IPS-20b (cell line): ENCODE measurements at regions not wholly inside any gene's neighbourhood (a gene's known extent, or its start where the extent isn't known, plus 50 kb on each side); places are given as distances from the start of the nearest gene placed in this dataset.

Source experiments
- H3K27ac ChIP-seq: one replicate; pipeline ENCODE4 v1.5.1; 2013; ENCODE audit warnings: low read length
- H3K27me3 ChIP-seq: 2 replicates; pipeline ENCODE4 v1.6.1; 2013; ENCODE audit warnings: mild to moderate bottlenecking, low read length, inconsistent platforms; ENCODE audit not compliant: insufficient read depth
- H3K36me3 ChIP-seq: 2 replicates; pipeline ENCODE4 v1.6.1; 2013; ENCODE audit warnings: low read depth, mild to moderate bottlenecking, inconsistent platforms, low read length, moderate library complexity; ENCODE audit not compliant: insufficient read depth
- H3K4me1 ChIP-seq: 2 replicates; pipeline ENCODE4 v1.6.1; 2013; ENCODE audit warnings: mild to moderate bottlenecking, control low read depth, inconsistent platforms, low read length, moderate library complexity; ENCODE audit not compliant: insufficient read depth
- H3K4me3 ChIP-seq: 2 replicates; pipeline ENCODE4 v1.5.1; 2013; ENCODE audit warnings: mild to moderate bottlenecking, low read length, inconsistent platforms
- H3K9ac ChIP-seq: 2 replicates; pipeline ENCODE4 v1.6.1; 2013; ENCODE audit warnings: low read depth, mild to moderate bottlenecking, inconsistent platforms, low read length, moderate library complexity
- H3K9me3 ChIP-seq: 2 replicates; pipeline ENCODE4 v1.6.1; 2013; ENCODE audit warnings: mild to moderate bottlenecking, low read depth, low read length, inconsistent platforms; ENCODE audit not compliant: insufficient read depth

- Histone ChIP-seq H3K36me3 (no peaks in the 10 kb centered on the region), H3K27me3 (no peaks in the 10 kb centered on the region), H3K9me3 (no peaks in the 10 kb centered on the region), H3K4me3 (no peak overlapping the region), H3K27ac (no peak overlapping the region), H3K4me1 (no peaks in the 10 kb centered on the region), H3K9ac (no peak overlapping the region)
Measured at GRCh38 chr7:3165681-3166580, 122.3 kb upstream of the CARD11 start.

- H3K27ac ChIP-seq, result no peak overlapping the region
- no peaks in the 10 kb centered on the region for H3K9me3 ChIP-seq
- H3K36me3 ChIP-seq, result no peaks in the 10 kb centered on the region
- H3K27me3 ChIP-seq, result no peaks in the 10 kb centered on the region
- no peak overlapping the region for H3K4me3 ChIP-seq
- H3K4me1 ChIP-seq, result peaks cover 3% of the 10 kb centered on the region; the same call in 1 of the 2 replicates
- H3K9ac ChIP-seq, result no peak overlapping the region
Measured at GRCh38 chr7:3167551-3167950, 123.9 kb upstream of the CARD11 start.

GRCh38 chr7:3168370-3168769 is 124.7 kb upstream of the CARD11 start:
- H3K9ac ChIP-seq, result no peak overlapping the region
- no peak overlapping the region for H3K4me3 ChIP-seq
- H3K4me1 ChIP-seq, result peaks cover 3% of the 10 kb centered on the region; the same call in 1 of the 2 replicates
- H3K36me3 ChIP-seq, result no peaks in the 10 kb centered on the region
- H3K9me3 ChIP-seq, result no peaks in the 10 kb centered on the region
- no peak overlapping the region for H3K27ac ChIP-seq
- H3K27me3 ChIP-seq, result no peaks in the 10 kb centered on the region

GRCh38 chr7:3168869-3169268 is 125.2 kb upstream of the CARD11 start:
- no peaks in the 10 kb centered on the region for H3K9me3 ChIP-seq
- no peak overlapping the region for H3K9ac ChIP-seq
- no peaks in the 10 kb centered on the region for H3K27me3 ChIP-seq
- H3K4me3 ChIP-seq, result no peak overlapping the region
- H3K36me3 ChIP-seq, result no peaks in the 10 kb centered on the region
- peaks cover 3% of the 10 kb centered on the region; the same call in 1 of the 2 replicates for H3K4me1 ChIP-seq
- H3K27ac ChIP-seq, result no peak overlapping the region

GRCh38 chr7:3172768-3173280 is 128.2 kb upstream of the SDK1 start:
- no peak overlapping the region for H3K4me3 ChIP-seq
- H3K9me3 ChIP-seq, result no peaks in the 10 kb centered on the region
- H3K4me1 ChIP-seq, result peaks cover 18% of the 10 kb centered on the region; the same call in 1 of the 2 replicates
- H3K9ac ChIP-seq, result no peak overlapping the region
- no peak overlapping the region for H3K27ac ChIP-seq
- no peaks in the 10 kb centered on the region for H3K36me3 ChIP-seq
- no peaks in the 10 kb centered on the region for H3K27me3 ChIP-seq

- Histone ChIP-seq H3K36me3 (no peaks in the 10 kb centered on the region), H3K4me1 (peaks cover 18% of the 10 kb centered on the region; the same call in 1 of the 2 replicates), H3K4me3 (no peak overlapping the region), H3K27ac (no peak overlapping the region), H3K9me3 (no peaks in the 10 kb centered on the region), H3K9ac (no peak overlapping the region), H3K27me3 (no peaks in the 10 kb centered on the region)
Measured at GRCh38 chr7:3174515-3175284, 126.4 kb upstream of the SDK1 start.

GRCh38 chr7:3175285-3175902 is 125.7 kb upstream of the SDK1 start:
- Histone ChIP-seq H3K4me3 (no peak overlapping the region), H3K27me3 (no peaks in the 10 kb centered on the region), H3K4me1 (peaks cover 18% of the 10 kb centered on the region; the same call in 1 of the 2 replicates), H3K9me3 (no peaks in the 10 kb centered on the region), H3K27ac (no peak overlapping the region), H3K9ac (no peak overlapping the region), H3K36me3 (no peaks in the 10 kb centered on the region)

GRCh38 chr7:3176112-3177000 is 124.7 kb upstream of the SDK1 start:
- Histone ChIP-seq H3K27ac (no peak overlapping the region), H3K4me3 (no peak overlapping the region), H3K9ac (no peak overlapping the region), H3K9me3 (no peaks in the 10 kb centered on the region), H3K27me3 (no peaks in the 10 kb centered on the region), H3K4me1 (peaks cover 17% of the 10 kb centered on the region; the same call in 1 of the 2 replicates), H3K36me3 (no peaks in the 10 kb centered on the region)

GRCh38 chr7:3177271-3177670 is 123.8 kb upstream of the SDK1 start:
- Histone ChIP-seq H3K9me3 (no peaks in the 10 kb centered on the region), H3K4me3 (no peak overlapping the region), H3K9ac (no peak overlapping the region), H3K36me3 (no peaks in the 10 kb centered on the region), H3K27ac (no peak overlapping the region), H3K4me1 (peaks cover 14% of the 10 kb centered on the region; the same call in 1 of the 2 replicates), H3K27me3 (no peaks in the 10 kb centered on the region)

- Histone ChIP-seq H3K9ac (no peak overlapping the region), H3K4me3 (no peak overlapping the region), H3K27ac (no peak overlapping the region), H3K36me3 (no peaks in the 10 kb centered on the region), H3K4me1 (peaks cover 14% of the 10 kb centered on the region; the same call in 1 of the 2 replicates), H3K9me3 (no peaks in the 10 kb centered on the region), H3K27me3 (no peaks in the 10 kb centered on the region)
Measured at GRCh38 chr7:3179456-3179855, 121.6 kb upstream of the SDK1 start.
